GM12873 (cell line): ENCODE measurements at regions not wholly inside any gene's neighbourhood (a gene's known extent, or its start where the extent isn't known, plus 50 kb on each side); places are given as distances from the start of the nearest gene placed in this dataset.

ENCODE experiments used
- TF ChIP-seq, protein P1 (sequence below): IDR thresholded peaks from 2 replicates; pipeline ENCODE4 v1.5.1; 2012; ENCODE audit warnings: low read depth, mild to moderate bottlenecking, moderate library complexity, low read length, control low read depth; ENCODE audit not compliant: insufficient read depth; ENCODE audit errors: missing control alignments

- TF ChIP-seq, protein P1, sequence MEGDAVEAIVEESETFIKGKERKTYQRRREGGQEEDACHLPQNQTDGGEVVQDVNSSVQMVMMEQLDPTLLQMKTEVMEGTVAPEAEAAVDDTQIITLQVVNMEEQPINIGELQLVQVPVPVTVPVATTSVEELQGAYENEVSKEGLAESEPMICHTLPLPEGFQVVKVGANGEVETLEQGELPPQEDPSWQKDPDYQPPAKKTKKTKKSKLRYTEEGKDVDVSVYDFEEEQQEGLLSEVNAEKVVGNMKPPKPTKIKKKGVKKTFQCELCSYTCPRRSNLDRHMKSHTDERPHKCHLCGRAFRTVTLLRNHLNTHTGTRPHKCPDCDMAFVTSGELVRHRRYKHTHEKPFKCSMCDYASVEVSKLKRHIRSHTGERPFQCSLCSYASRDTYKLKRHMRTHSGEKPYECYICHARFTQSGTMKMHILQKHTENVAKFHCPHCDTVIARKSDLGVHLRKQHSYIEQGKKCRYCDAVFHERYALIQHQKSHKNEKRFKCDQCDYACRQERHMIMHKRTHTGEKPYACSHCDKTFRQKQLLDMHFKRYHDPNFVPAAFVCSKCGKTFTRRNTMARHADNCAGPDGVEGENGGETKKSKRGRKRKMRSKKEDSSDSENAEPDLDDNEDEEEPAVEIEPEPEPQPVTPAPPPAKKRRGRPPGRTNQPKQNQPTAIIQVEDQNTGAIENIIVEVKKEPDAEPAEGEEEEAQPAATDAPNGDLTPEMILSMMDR = no peak
Measured at GRCh38 chr4:130172156-130172555, 1076.2 kb downstream of the C4orf33 start.

- TF ChIP-seq, protein P1 = no peak
Measured at GRCh38 chr4:130178106-130178505, 1082.2 kb downstream of the C4orf33 start.

DNA sequence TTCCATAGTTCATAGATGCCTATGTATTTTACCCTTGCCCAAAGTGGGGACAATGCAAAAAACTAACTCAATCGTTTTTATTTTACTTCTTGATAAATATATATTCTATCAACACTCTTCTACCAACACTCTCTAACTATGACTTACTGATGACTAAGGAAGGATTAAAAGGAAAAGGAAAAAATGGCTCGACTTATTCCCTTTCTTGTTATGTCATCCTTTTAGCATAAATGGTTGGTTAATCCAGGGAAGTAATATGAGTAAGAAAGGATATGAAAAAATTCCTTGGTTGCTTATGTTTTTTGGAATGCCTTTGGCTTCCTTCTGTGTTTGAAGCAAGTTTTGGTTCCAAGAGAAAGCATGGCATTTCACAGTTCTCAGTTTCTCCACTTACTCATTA, 1087.1 kb downstream of the C4orf33 start:
- TF ChIP-seq, protein P1 = no peak

GRCh38 chr4:130183766-130184165, 1087.8 kb downstream of the C4orf33 start:
- TF ChIP-seq, protein P1 = no peak

DNA sequence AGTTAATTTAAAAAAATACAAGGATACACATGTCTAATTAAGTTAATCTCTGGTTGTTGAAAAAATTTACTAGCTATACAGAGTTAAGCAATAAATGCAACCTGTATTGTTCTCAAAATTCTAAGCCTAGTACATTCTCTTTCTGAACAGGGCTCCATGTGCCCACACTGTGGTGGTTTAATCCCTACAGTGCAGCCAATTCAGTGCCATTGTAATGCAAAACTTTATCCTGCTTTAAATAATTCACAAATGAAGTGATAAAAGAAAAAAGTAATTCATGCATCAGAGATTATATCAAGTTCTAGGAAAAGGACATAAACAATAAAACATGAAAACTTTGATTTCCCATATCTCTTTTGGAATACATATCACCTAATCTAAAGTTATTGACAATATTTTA, 1089.2 kb downstream of the C4orf33 start:
- TF ChIP-seq, protein P1 = no peak

GRCh38 chr4:130186931-130187330, 1091.0 kb downstream of the C4orf33 start:
- TF ChIP-seq, protein P1 = no peak

DNA sequence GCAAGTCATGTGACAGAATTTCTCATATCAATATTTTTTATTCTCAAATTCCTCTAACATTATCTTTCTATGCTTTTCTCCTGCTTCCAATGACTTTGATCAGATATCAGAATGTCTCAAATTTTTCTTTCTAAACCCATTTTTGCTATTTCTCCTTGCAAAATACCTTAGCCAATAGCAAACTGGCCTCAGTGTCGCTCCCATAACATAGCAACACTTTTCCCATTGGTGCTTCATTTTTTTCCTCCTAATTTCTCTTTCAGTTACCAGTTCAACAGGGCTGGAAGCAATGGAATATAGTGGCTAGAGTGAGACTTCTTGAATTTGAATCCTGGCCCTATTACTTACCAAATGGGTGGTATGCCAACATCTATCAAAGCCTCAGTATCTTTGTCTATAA, 1091.6 kb downstream of the C4orf33 start:
- TF ChIP-seq, protein P1 = no peak
